Upper lobe of left lung (tissue), 4 donors: ENCODE measurements at regions not wholly inside any gene's neighbourhood (a gene's known extent, or its start where the extent isn't known, plus 50 kb on each side); places are given as distances from the start of the nearest gene placed in this dataset.

ENCODE experiments used
- POLR2A ChIP-seq, 4 donors: fragments of 450-650 bp; IDR thresholded peaks; one replicate each; pipeline ENCODE4 v1.5.1; 2016 to 2017; ENCODE audit warnings: antibody characterized with exemption in 4 of 4, mild to moderate bottlenecking in 2 of 4
- TF ChIP-seq, protein P1 (sequence below), 6 experiments: fragments of 450-650 bp in 4 of 6; fragments of 200-600 bp in 2 of 6; sonication (generic) in 2 of 6; IDR thresholded peaks; one replicate each; pipeline ENCODE4 v1.5.1; 2016 to 2019; ENCODE audit warnings: antibody characterized with exemption in 6 of 6

DNA sequence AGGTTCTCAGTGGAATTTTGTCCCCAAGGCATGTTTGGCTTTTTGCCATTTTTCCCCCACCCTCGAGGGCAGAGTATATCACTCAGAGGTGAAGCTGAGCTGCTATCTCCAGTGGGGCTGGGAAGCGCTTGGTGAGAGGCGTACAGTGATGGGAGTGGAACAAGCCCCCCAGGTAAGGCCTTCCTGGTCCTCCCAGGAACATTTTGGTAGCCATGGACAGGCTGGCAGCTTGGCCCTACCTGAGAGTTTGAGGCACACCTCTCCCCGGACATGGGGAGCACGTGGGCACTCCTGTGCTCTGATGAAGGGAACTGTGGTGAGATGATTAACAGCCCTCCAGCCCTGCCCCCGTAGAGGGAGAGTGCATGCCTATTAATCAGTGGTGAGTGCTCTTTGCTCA is 99.3 kb downstream of the C1QL2 start:
- TF ChIP-seq, protein P1, sequence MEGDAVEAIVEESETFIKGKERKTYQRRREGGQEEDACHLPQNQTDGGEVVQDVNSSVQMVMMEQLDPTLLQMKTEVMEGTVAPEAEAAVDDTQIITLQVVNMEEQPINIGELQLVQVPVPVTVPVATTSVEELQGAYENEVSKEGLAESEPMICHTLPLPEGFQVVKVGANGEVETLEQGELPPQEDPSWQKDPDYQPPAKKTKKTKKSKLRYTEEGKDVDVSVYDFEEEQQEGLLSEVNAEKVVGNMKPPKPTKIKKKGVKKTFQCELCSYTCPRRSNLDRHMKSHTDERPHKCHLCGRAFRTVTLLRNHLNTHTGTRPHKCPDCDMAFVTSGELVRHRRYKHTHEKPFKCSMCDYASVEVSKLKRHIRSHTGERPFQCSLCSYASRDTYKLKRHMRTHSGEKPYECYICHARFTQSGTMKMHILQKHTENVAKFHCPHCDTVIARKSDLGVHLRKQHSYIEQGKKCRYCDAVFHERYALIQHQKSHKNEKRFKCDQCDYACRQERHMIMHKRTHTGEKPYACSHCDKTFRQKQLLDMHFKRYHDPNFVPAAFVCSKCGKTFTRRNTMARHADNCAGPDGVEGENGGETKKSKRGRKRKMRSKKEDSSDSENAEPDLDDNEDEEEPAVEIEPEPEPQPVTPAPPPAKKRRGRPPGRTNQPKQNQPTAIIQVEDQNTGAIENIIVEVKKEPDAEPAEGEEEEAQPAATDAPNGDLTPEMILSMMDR (IDR thresholded peaks at IDR 0.05): no peak
- TF ChIP-seq POLR2A (IDR thresholded peaks at IDR 0.05): no peak
